Heart right ventricle (tissue), 16 donors: ENCODE measurements at regions not wholly inside any gene's neighbourhood (a gene's known extent, or its start where the extent isn't known, plus 50 kb on each side); places are given as distances from the start of the nearest gene placed in this dataset.

Source experiments
- ATAC-seq, 8 donors: fragments of 200-7000 bp; cut with Tn5 transposase; one replicate each; pipeline ENCODE4 v1.9.1; 2020; ENCODE audit warnings: mild to moderate bottlenecking in 8 of 8, moderate library complexity in 8 of 8, moderate number of reproducible peaks in 1 of 8
- DNase-seq, 2 donors: peaks; one replicate each; pipeline ENCODE4 v3.0.0-alpha.2; 2020
- H3K27ac ChIP-seq, 10 donors: fragments of 200-600 bp; sonication (generic) in 2 of 10; one replicate each; pipeline versions ENCODE4 v1.5.0 to v1.8.0; 2020 to 2022; ENCODE audit warnings: mild to moderate bottlenecking in 3 of 10
- H3K27me3 ChIP-seq, 7 donors: fragments of 200-600 bp; one replicate each; pipeline ENCODE4 v1.8.0; 2021 to 2022; ENCODE audit warnings: mild to moderate bottlenecking in 2 of 7
- H3K36me3 ChIP-seq, 9 donors: fragments of 200-600 bp; sonication (generic) in 1 of 9; one replicate each; pipeline versions ENCODE4 v1.5.0 to v1.8.0; 2020 to 2022; ENCODE audit warnings: mild to moderate bottlenecking in 2 of 9
- H3K4me1 ChIP-seq, 9 donors: fragments of 200-600 bp; sonication (generic) in 1 of 9; one replicate each; pipeline versions ENCODE4 v1.5.0 to v1.8.0; 2020 to 2022; ENCODE audit warnings: mild to moderate bottlenecking in 4 of 9
- H3K4me3 ChIP-seq, 10 donors: fragments of 200-600 bp; sonication (generic) in 2 of 10; one replicate each; pipeline versions ENCODE4 v1.5.0 to v1.8.0; 2020 to 2022; ENCODE audit warnings: mild to moderate bottlenecking in 7 of 10, moderate library complexity in 2 of 10
- H3K9me3 ChIP-seq, 11 donors: fragments of 200-600 bp in 10 of 11; sonication (generic) in 2 of 11; one replicate each; pipeline versions ENCODE4 v1.5.0 to v1.8.0; 2013 to 2022; ENCODE audit warnings: mild to moderate bottlenecking in 2 of 11, control low read depth in 1 of 11, moderate library complexity in 1 of 11
- CTCF ChIP-seq, 9 donors: fragments of 200-600 bp; sonication (generic) in 2 of 9; IDR thresholded peaks; one replicate each; pipeline versions ENCODE4 v1.5.0 to v1.8.0; 2021 to 2022; ENCODE audit warnings: antibody characterized with exemption in 9 of 9, mild to moderate bottlenecking in 5 of 9, moderate library complexity in 1 of 9
- WGBS, 2 donors: extraction: QIAGEN DNeasy Blood & Tissue Kit; methylation state at CpG; one replicate each; pipeline ENCODE4 v1.1.7; 2013; ENCODE audit warnings: inconsistent platforms in 1 of 2; 5-methylcytosine and 5-hydroxymethylcytosine counted together
- intact Hi-C, 10 donors: fragments of 100-400 bp; cut with DNase I; formaldehyde crosslinking; loops; one replicate each; pipeline versions ENCODE4 v1.11.1 to v1.14.2; 2022
- donor health status: Arrhythmogenic right ventricular cardiomyopathy.
- donor health status: ischemic (EF 13 %, LVEDD 7.1; RV severe dilation, severe dysfunction).
- donor health status: healthy with polysubstance abuse.
- donor health status: DM: no; HTN: yes; CAD: no.
- donor health status: DM: no; HTN: no; CAD: no.
- donor health status: ischemic (EF 25% LVEDD 6.9; RV normal size, moderate dysfunction).
- donor health status: ischemic (EF 25% LVEDD 5.7; RV mildly dilated, moderate dysfunction).
- donor health status: healthy.
- donor health status: DM: yes; HTN: yes; CAD: no.
- donor health status: Ischemic cardiomyopathy.
- donor health status: ischemic (EF 35%, LVEDD 5.7; RV mildly dilated, moderate dysfunction).
- donor health status: nonischemic (EF 11% LVEDD 7.7; RV severe dilation, severe dysfunction).
- donor health status: DM: yes; HTN: yes; CAD: no.
- donor health status: PGD.
- donor health status: ischemic (EF 29% LVEDD 5.4; RV normal size, mild dysfunction).
- donor health status: nonischemic (EF 23%, LVEDD 6.1; RV moderate dilation, normal function).

DNA sequence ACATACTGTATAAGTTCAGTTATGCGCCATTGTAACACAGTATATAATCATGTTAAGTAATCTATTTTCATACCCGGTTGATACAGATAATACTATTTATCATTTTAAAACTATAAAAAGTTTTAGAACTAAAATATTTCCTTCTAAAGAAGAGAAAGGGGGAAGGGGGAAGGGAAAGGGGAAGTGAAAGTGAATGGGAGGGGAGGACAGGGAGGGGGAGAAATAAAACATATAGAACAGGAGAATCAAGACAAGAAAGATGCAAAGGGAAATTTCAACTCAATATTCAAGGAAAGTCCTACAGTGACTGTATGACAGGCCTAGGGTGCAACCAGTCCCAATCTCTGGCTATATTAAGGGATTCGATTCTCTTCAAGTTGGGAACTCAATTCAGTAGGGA lies 1278.8 kb downstream of the MAT2B start:
- no peak overlapping the region for H3K27ac ChIP-seq
- H3K9me3 ChIP-seq = no peaks in the 10 kb centered on the region
- no peak overlapping the region for H3K4me3 ChIP-seq
- WGBS, 2 donors = 91 to 92% methylated on average over 3 of the region's 3 CpGs
- H3K27me3 ChIP-seq = no peaks in the 10 kb centered on the region
- DNase-seq = no peak
- no peaks in the 10 kb centered on the region for H3K4me1 ChIP-seq
- TF ChIP-seq CTCF (IDR thresholded peaks at IDR 0.05) = no peak
- intact Hi-C loops = no loop called here
- no peak for ATAC-seq
- H3K36me3 ChIP-seq = no peaks in the 10 kb centered on the region

DNA sequence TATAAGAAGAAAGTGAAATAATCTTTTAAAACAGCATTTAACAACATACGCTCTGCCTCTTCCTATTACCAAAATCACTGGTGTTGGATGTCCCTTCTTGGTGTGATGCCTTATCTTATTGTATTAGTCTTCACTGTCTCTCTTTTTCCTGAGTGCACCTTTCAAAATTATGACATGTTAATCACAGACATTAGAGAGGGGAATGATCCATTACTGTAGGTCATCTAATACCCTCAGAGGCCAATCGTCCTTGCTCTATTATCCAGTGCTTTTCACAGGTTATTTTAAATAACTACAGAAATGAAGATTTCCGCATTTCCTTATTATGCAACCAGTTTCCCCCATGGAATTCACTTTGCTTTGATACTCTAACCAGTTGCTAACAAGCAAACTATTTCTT lies 1292.7 kb downstream of the MAT2B start:
- TF ChIP-seq CTCF (IDR thresholded peaks at IDR 0.05) = no peak
- H3K4me1 ChIP-seq = no peaks in the 10 kb centered on the region
- ATAC-seq (no peak), DNase-seq (no peak)
- intact Hi-C loops = no loop called here
- peaks cover 0 to 21% (median 0%) of the 10 kb centered on the region in 11 donors for H3K9me3 ChIP-seq
- H3K36me3 ChIP-seq = no peaks in the 10 kb centered on the region
- H3K27me3 ChIP-seq = no peaks in the 10 kb centered on the region
- H3K27ac ChIP-seq = no peak overlapping the region
- WGBS, 2 donors = 75 to 81% methylated on average over 3 of the region's 3 CpGs
- no peak overlapping the region for H3K4me3 ChIP-seq

DNA sequence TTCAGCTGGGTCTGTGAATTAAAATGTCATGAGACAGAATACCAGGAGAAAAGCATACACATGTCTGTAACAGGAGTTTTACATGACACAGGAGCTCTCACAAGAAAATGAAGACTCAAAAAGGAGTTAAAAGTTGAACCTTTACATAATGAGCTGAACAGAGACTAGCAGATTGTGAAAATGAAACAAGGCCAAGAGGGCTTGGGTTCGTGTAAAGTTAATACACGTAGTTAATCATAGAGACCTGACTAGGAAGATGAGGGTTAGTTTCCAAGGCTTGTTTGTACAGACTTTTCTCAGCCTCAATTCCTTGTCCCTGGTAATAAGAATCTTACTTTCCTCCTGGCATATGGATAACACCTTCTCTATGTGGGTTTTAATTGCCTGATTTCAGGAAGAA lies 1294.0 kb downstream of the MAT2B start:
- ATAC-seq = no peak
- TF ChIP-seq CTCF (IDR thresholded peaks at IDR 0.05) = no peak

DNA sequence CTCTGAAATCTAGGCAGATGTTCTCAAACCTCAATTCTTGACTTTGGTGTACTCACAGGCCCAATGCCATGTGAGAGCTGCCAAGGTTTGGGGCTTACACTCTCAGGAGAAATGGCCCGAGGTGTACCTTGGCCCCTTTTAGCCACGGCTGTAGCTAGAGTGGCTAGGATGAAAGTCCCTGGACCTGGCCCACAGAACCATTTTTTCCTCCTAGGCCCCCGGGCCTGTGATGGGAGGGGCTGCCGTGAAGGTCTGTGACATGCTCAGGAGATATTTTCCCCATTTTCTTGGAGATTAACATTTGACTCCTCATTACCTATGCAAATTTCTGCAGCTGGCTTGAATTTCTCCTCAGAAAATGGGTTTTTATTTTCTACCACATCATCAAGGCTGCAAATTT lies 1296.5 kb downstream of the MAT2B start:
- no peak for TF ChIP-seq CTCF (IDR thresholded peaks at IDR 0.05)
- DNase-seq (no peak), ATAC-seq (no peak)
- Histone ChIP-seq H3K4me3 (no peak overlapping the region), H3K36me3 (no peaks in the 10 kb centered on the region), H3K27ac (no peak overlapping the region), H3K9me3 (peaks cover 0 to 21% (median 0%) of the 10 kb centered on the region in 11 donors), H3K27me3 (no peaks in the 10 kb centered on the region), H3K4me1 (no peaks in the 10 kb centered on the region)
- WGBS, 2 donors = 81 to 86% methylated on average over 4 of the region's 4 CpGs
- intact Hi-C loops = no loop called here

More for the DNA sequence above, 1294.0 kb downstream of the MAT2B start:
- intact Hi-C loops = no loop called here
- Histone ChIP-seq H3K36me3 (no peaks in the 10 kb centered on the region), H3K27ac (no peak overlapping the region), H3K4me1 (no peaks in the 10 kb centered on the region), H3K27me3 (no peaks in the 10 kb centered on the region), H3K9me3 (peaks cover 0 to 21% (median 0%) of the 10 kb centered on the region in 11 donors), H3K4me3 (no peak overlapping the region)
- WGBS, 2 donors = 72 to 75% methylated on average over 2 of the region's 2 CpGs
- DNase-seq = no peak

DNA sequence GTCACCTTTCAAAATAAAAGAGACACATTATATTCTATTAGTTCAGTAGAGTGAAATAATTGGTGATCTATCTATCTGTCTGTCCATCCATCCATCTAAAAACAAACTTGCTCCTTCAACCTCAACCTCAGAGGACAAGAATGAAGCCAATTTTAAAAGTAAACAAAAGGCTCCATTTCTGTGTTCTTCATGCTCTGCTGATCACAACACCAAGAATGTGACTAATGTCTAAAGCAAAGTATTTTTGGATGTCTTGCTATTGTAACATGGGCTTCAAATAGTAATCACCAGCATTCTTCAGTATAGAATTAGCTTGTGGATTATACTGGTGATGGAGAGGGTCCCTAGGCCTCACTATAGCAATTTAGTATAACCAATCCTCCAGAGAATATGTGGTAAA lies 1304.4 kb downstream of the MAT2B start:
- H3K27ac ChIP-seq = no peak overlapping the region
- no peak overlapping the region for H3K4me3 ChIP-seq
- DNase-seq (no peak), ATAC-seq (no peak)
- H3K4me1 ChIP-seq = no peaks in the 10 kb centered on the region
- intact Hi-C loops = no loop called here
- H3K27me3 ChIP-seq = no peaks in the 10 kb centered on the region
- no peak for TF ChIP-seq CTCF (IDR thresholded peaks at IDR 0.05)
- H3K36me3 ChIP-seq = no peaks in the 10 kb centered on the region
- no peaks in the 10 kb centered on the region for H3K9me3 ChIP-seq
